Kidney (tissue), 13 donors: ENCODE measurements at regions not wholly inside any gene's neighbourhood (a gene's known extent, or its start where the extent isn't known, plus 50 kb on each side); places are given as distances from the start of the nearest gene placed in this dataset.

Experiments
- DNase-seq, 5 donors: peaks; one replicate each; pipeline ENCODE4 v3.0.0-alpha.2; 2013 to 2020
- FAIRE-seq: peaks from 2 replicates; lab custom pipeline; 2012; peaks lifted over from hg19 to GRCh38; lab: Jason Lieb, UNC
- H3K27ac ChIP-seq, 2 donors: one replicate each; pipeline ENCODE4 v1.7.0; 2013; ENCODE audit warnings: low read depth in 2 of 2, low read length in 2 of 2, inconsistent platforms in 1 of 2
- H3K27me3 ChIP-seq: one replicate; pipeline ENCODE4 v1.7.1; 2013; ENCODE audit warnings: low read length, inconsistent platforms; ENCODE audit not compliant: control insufficient read depth, insufficient read depth
- H3K36me3 ChIP-seq, 3 donors: one replicate each; pipeline versions ENCODE4 v1.7.0 to v1.7.1; 2013; ENCODE audit warnings: low read length in 3 of 3, control low read depth in 1 of 3, inconsistent platforms in 1 of 3; ENCODE audit not compliant: insufficient read depth in 3 of 3, control insufficient read depth in 2 of 3
- H3K4me1 ChIP-seq, 3 donors: one replicate each; pipeline versions ENCODE4 v1.7.0 to v1.7.1; 2013; ENCODE audit warnings: low read length in 3 of 3, inconsistent platforms in 1 of 3, low read depth in 1 of 3; ENCODE audit not compliant: control insufficient read depth in 2 of 3, insufficient read depth in 2 of 3
- H3K4me3 ChIP-seq, 3 donors: one replicate each; pipeline versions ENCODE4 v1.7.0 to v1.8.1; 2013; ENCODE audit warnings: low read length in 3 of 3, control low read depth in 1 of 3, inconsistent platforms in 1 of 3
- H3K9ac ChIP-seq, 3 donors: one replicate each; pipeline versions ENCODE4 v1.7.0 to v1.7.1; 2013; ENCODE audit warnings: low read length in 3 of 3, control low read depth in 1 of 3, inconsistent platforms in 1 of 3
- H3K9me3 ChIP-seq, 3 donors: one replicate each; pipeline versions ENCODE4 v1.7.0 to v1.7.1; 2013; ENCODE audit warnings: low read length in 3 of 3, control low read depth in 1 of 3, inconsistent platforms in 1 of 3; ENCODE audit not compliant: control insufficient read depth in 2 of 3, insufficient read depth in 1 of 3
- CTCF ChIP-seq: IDR thresholded peaks from 3 replicates; pipeline ENCODE4 v1.5.1; 2012; ENCODE audit warnings: mild to moderate bottlenecking, moderate library complexity, borderline replicate concordance; ENCODE audit not compliant: insufficient read depth; ENCODE audit errors: extremely low read depth
- intact Hi-C: fragments of 100-400 bp; cut with DNase I; formaldehyde crosslinking; loops from one replicate; pipeline ENCODE4 v1.11.1; 2022
- donor health status: control.
- donor health status: control.
- donor health status: control.
- donor health status: control.
- donor health status: control.
- donor health status: DM: yes; HTN: yes; CAD: no.
- donor health status: Normal renal cell carcinoma (clear cell type).

- FAIRE-seq: no peak
- H3K9me3 ChIP-seq: no peaks in the 10 kb centered on the region
- TF ChIP-seq CTCF: no peak
- H3K36me3 ChIP-seq: no peaks in the 10 kb centered on the region
- H3K27ac ChIP-seq: no peak overlapping the region
- no peaks in the 10 kb centered on the region for H3K27me3 ChIP-seq
- H3K4me1 ChIP-seq: no peaks in the 10 kb centered on the region
- DNase-seq: no peak
- intact Hi-C loops: no loop called here
- no peak overlapping the region for H3K9ac ChIP-seq
- H3K4me3 ChIP-seq: no peak overlapping the region
Observed at GRCh38 chr3:106006571-106006970, 137.8 kb upstream of the CBLB start.

GRCh38 chr3:106007512-106007911 is 138.7 kb upstream of the CBLB start:
- intact Hi-C loops: no loop called here
- no peaks in the 10 kb centered on the region for H3K36me3 ChIP-seq
- TF ChIP-seq CTCF: no peak
- no peak overlapping the region for H3K4me3 ChIP-seq
- H3K27ac ChIP-seq: no peak overlapping the region
- H3K9me3 ChIP-seq: no peaks in the 10 kb centered on the region
- FAIRE-seq: no peak
- DNase-seq: no peak
- H3K9ac ChIP-seq: no peak overlapping the region
- no peaks in the 10 kb centered on the region for H3K4me1 ChIP-seq
- H3K27me3 ChIP-seq: no peaks in the 10 kb centered on the region

- H3K9ac ChIP-seq: no peak overlapping the region
- no peaks in the 10 kb centered on the region for H3K9me3 ChIP-seq
- H3K27me3 ChIP-seq: no peaks in the 10 kb centered on the region
- DNase-seq: peak in 2 of 5 donors; percentile 17 to 51
- intact Hi-C loops: no loop called here
- no peak for TF ChIP-seq CTCF
- H3K4me3 ChIP-seq: no peak overlapping the region
- no peaks in the 10 kb centered on the region for H3K36me3 ChIP-seq
- FAIRE-seq: no peak
- H3K4me1 ChIP-seq: no peaks in the 10 kb centered on the region
- H3K27ac ChIP-seq: no peak overlapping the region
Observed at GRCh38 chr3:106008766-106009165, 140.0 kb upstream of the CBLB start.

GRCh38 chr3:106010829-106011228 is 142.0 kb upstream of the CBLB start:
- no peaks in the 10 kb centered on the region for H3K27me3 ChIP-seq
- no peaks in the 10 kb centered on the region for H3K4me1 ChIP-seq
- TF ChIP-seq CTCF: no peak
- H3K9me3 ChIP-seq: no peaks in the 10 kb centered on the region
- no peak overlapping the region for H3K27ac ChIP-seq
- no peaks in the 10 kb centered on the region for H3K36me3 ChIP-seq
- DNase-seq (no peak), FAIRE-seq (no peak)
- intact Hi-C loops: no loop called here
- H3K4me3 ChIP-seq: no peak overlapping the region
- no peak overlapping the region for H3K9ac ChIP-seq
